ENCODE measurements at regions not wholly inside any gene's neighbourhood (a gene's known extent, or its start where the extent isn't known, plus 50 kb on each side); places are given as distances from the start of the nearest gene placed in this dataset.
"Not testable (repeated sequence)": the region's sequence is repeated elsewhere in the genome, so short reads cannot be mapped to it uniquely, and the experiment has no call there.

DNA sequence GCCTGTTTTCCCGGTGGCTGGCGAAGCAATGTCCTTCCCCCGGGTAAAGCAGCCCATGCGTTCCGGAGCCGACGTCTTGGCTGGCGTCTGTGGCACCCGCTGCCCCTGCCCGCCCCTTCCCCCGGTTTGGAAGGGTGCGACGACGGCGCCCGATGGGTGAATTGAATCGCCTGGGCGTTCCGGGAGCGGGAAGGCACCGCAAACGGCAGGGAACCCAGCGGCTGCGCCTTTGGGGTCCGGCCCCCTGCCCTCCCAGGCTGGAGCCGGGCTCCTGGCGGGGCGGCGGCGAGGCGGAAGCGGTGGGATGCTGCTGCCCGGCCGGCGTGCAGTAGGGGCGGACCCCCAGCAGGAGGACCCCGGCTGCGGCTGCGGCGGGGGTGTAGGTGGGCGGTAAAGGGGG, 123.6 kb upstream of the RHOU start:
- not testable (repeated sequence) for DNase-seq

DNA sequence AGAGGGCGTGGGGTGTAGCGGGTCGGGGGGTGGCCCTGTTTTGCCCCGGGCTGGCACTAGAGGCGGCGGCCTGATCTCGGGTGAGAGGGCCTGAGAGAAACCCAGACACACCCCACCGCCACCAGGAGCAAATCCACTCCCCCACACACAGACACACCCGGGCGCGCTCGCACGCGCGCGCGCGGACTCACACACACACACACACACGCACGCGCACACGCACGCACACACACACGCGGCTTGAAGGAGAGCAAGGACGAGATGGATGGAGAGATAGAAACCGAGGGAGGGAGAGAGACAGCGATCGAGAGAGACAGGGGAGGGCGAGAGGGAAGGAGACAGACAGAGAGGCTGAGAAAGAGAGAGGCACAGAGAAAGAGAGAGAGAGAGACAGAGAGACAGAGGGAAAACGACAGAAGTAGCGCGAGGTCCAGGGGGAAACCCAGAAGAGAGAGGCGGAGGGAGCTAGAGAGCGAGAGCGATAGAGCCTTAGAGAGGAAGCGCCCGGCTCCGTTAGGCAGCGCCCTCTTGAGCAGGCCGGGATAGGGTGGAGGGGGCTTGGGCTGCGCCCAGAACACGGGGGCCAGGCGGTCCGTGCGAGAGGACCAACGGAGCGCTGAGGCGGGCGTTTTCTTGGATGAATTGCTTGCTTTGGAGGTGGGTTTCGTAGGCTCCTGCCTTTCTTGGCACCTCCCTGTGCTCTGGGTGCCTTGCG, 113.1 kb upstream of the RHOU start:
- not testable (repeated sequence) for DNase-seq

DNA sequence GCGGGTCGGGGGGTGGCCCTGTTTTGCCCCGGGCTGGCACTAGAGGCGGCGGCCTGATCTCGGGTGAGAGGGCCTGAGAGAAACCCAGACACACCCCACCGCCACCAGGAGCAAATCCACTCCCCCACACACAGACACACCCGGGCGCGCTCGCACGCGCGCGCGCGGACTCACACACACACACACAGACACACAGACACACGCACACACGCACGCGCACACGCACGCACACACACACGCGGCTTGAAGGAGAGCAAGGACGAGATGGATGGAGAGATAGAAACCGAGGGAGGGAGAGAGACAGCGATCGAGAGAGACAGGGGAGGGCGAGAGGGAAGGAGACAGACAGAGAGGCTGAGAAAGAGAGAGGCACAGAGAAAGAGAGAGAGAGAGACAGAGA, 108.8 kb upstream of the RHOU start:
- not testable (repeated sequence) for DNase-seq

DNA sequence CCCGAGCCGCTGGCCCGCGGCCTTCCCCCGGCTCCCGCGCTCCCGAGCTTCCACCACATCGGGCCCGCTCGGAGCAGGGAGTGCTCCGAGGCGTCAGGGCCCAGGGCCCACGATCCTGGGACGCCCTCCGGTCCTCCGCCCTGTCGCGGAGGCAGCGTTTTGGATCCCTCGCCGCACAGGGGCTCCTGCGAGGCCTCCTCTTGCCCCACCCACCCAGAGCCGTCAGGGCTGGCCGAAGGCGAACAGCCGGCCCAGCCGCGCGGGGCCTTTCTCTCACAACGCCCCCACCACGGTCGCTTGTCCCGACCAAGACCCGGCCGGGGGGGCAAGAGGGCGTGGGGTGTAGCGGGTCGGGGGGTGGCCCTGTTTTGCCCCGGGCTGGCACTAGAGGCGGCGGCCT, 102.4 kb upstream of the RHOU start:
- not testable (repeated sequence) for DNase-seq

DNA sequence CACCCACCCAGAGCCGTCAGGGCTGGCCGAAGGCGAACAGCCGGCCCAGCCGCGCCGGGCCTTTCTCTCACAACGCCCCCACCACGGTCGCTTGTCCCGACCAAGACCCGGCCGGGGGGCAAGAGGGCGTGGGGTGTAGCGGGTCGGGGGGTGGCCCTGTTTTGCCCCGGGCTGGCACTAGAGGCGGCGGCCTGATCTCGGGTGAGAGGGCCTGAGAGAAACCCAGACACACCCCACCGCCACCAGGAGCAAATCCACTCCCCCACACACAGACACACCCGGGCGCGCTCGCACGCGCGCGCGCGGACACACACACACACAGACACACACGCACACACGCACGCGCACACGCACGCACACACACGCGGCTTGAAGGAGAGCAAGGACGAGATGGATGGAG, 100.0 kb upstream of the RHOU start:
- peak; percentile 18 for DNase-seq

DNA sequence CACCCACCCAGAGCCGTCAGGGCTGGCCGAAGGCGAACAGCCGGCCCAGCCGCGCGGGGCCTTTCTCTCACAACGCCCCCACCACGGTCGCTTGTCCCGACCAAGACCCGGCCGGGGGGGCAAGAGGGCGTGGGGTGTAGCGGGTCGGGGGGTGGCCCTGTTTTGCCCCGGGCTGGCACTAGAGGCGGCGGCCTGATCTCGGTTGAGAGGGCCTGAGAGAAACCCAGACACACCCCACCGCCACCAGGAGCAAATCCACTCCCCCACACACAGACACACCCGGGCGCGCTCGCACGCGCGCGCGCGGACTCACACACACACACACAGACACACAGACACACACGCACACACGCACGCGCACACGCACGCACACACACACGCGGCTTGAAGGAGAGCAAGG, 97.8 kb upstream of the RHOU start:
- DNase-seq = not testable (repeated sequence)

DNA sequence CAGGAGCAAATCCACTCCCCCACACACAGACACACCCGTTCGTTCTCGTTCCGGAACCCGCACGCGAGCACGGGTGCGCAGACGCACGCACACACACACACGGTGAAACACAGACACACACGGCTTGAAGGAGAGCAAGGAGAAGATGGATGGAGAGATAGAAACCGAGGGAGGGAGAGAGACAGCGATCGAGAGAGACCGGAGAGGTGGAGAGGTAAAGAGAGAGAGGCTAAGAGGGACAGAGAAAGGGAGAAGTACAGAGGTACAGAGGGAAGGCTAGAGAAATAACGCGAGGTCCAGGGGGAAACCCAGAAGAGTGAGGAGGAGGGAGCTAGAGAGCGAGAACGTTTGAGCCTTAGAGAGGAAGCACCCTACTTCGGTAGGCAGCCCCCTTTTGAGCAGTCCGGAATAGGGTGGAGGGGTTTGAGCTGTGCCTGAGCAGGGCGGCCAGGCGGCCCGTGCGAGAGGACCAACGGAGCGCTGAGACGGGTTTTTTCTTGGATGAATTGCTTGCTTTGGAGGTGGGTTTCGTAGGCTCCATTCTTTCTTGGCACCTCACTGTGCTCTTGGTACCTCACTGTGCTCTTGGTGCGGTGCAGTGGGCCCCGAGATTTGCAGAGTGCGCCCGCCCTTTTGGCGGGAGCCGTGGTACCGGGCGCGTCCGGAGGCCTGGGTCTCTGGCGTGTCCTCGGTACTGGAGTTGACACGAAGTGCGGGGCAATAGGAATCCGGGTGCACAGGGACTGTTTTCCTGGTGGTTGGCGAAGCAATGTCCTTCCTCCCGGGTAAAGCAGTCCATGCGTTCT, 88.4 kb upstream of the RHOU start:
- DNase-seq = peak; percentile 54

DNA sequence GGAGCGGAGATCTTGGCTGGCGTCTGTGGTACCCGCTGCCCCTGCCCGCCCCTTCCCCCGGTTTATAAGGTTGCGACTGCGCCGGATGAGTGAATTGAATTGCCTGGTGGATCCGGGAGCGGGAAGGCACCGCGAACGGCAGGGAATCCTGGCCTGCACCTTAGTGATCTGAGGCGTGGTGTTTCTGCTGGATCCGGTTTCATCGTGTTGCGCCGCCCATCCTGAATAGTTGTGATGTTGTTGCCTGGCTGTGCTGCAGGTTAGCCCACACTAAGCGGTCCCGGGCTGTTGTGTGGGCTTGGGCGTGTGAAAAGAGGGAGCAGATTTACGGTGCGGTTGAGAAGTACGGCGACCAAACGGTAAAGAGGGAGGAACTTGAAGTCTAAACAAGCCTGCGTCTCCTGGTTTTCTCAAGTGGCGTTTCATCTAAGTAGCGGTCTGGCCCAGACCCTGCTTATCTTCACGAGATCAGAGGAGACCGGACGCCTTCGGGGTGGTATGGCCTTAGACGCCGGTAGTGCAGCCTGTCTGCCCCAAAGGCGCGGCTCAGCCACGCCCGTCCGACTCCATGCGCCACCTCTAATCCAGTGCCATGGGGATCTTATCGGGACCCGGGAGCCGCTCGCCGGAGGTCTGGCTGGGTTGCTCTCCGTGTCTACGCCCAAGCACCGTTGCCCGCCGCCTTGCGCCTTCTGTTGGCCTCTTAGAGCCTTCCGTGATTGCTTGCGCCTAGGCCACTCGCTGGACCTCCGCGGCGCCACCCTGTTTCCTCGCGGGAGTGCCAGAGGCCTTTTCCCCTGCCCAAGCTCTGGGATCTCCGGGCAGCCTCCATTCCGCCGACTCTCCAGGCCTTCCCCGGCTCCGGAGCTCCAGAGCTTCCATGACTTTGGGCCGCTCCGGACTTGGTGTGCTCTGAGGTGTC, 87.5 kb upstream of the RHOU start:
- DNase-seq = peak; percentile 68

DNA sequence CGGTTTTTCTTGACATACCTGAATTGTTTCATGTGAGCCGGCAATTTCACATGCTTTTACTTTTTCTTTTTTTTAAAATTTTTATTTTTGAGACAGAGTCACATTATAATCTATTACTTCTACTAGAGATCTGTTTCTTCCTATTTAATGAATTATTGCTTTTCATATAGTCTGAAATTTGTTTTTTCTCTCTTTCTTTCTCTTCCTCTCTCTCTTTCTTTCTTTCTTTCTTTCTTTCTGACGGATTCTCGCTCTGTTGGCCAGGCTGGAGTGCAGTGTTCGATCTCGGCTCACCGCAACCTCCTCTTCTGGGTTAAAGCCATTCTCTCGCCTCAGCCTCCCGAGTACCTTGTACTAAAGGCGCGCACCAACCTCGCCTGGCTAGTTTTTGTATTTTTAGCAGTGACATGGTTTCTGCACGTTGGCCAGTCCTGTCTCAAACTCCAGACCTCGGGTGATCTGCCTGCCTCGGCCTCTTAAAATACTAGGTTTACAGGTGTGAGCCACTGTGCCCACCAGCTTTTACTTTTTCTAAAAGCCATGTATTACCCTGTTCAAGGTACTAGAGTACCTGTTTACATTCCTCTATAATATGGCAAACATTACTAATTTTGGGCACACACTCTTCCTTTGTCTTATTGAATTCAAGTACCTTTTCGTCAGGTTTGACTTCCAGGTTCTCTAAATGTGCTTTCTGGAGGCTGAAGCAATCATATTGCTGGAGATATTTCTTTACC, 86.5 kb upstream of the RHOU start:
- DNase-seq = no peak

DNA sequence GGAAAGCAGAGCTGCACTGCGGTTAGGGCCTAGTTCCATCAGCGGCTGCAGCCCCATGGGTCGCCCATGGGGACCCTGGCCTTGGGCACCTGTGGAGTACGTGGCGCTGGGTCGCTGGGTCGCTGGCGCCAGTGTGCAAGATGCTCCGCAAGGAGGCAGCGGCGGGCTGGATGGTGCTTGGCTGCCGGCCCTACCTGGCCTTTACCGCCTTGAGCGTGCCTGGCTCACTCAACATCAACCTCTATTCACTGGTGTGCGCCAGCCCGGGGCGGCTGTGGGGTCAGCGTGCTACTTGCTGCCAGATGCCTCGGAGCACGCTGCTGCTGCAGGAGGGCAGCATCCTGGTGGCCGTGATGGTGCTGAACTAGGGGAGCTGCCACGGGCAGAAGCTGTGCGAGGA, 85.1 kb upstream of the RHOU start:
- DNase-seq = no peak

DNA sequence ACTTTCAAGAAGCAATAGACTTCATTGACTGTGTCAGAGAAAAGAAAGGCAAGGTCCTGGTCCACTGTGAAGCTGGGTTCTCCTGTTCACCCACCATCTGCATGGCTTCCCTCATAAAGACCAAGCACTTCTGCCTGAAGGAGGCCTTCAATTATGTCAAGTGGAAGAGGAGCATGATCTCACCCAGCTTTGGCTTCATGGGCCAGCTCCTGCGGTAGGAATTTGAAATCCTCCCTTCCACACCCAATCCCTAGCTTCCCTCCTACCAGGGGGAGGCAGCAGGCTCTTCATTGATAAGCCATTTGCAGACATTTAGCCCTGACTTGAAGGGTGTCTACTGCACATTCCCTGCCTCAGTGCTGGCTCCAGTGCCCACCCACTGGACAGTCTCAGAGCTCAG, 84.3 kb upstream of the RHOU start:
- no peak for DNase-seq

DNA sequence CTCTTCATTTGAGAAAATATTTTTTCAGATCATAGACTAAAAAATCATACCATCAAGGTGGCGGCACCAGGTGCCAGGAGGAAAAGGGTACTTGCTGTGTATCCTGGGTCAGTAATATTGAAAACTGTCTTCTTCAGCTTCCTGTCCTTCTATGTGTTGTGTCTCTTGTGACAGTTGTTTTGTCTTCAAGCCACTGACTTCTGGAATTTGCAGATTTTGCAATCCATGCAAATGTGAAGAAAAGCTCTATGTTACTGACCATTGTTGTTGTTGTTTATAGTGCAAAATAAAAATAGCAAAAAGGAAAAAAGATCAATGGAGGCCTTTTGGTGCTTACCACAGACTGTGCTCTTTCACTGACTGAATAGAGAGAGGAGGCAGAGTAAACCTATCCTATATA, 83.2 kb upstream of the RHOU start:
- no peak for DNase-seq

DNA sequence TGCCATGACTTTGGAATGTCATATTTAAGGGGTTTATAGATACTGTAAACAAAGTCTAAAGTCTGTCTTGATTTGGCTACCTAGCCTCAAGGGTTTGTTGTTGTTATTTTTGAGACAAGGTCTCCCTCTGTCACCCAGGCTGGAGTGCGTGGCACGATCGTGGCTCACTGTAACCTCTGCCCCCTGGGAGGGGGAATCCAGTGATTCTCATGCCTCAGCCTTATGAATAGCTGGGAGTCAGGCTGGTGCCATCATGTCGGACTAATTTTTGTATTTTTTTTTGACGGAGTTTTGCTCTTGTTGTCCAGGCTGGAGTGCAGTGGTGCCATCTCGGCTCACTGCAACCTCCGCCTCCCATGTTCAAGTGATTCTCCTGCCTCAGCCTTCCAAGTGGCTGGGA, 82.2 kb upstream of the RHOU start:
- DNase-seq = not testable (repeated sequence)

DNA sequence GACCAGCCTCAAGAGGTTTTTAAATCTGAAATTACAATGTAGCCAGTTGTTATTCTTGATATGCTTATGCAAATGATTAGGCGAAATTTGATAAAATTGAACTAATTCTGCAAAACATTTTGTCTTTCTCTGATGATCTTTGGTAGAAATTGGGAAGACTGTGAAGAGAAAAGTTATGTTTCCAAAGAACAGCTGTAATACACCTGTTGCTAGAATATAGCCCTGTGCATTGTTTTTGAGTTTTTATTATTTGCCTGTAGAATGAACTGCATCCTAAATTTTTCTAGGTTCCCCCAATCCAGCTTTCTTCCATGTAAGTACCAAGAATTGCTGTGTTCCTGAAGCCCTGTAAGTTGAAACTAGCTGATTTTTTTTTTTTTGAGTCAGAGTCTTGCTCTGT, 81.5 kb upstream of the RHOU start:
- DNase-seq = no peak

DNA sequence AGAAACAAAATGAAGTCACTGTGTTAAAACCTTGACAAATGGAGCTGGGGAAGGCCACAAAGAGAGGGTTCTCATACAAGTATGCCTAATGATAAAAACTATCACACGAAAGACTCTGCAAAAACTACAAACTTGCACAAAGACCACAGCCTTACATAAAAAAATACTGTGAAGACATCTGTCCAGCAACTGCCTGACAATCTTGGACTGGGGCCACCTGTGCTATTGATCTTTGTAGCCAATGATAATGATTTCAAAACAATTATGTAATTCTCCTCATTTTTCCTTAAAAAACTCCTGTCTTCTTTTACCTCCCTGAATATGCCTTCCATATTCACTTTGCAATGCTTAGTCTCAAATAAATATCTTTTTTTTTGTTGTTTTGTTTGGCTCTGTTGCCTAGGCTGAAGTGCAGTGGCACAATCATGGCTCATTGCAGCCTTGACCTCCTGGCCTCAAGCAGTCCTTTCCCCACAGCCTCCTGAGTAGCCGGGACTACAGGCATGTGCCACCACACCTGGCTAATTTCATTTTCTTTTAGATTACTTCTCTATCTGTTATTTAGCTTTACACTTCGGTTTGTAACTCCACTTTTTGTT, 79.4 kb upstream of the RHOU start:
- DNase-seq = no peak

DNA sequence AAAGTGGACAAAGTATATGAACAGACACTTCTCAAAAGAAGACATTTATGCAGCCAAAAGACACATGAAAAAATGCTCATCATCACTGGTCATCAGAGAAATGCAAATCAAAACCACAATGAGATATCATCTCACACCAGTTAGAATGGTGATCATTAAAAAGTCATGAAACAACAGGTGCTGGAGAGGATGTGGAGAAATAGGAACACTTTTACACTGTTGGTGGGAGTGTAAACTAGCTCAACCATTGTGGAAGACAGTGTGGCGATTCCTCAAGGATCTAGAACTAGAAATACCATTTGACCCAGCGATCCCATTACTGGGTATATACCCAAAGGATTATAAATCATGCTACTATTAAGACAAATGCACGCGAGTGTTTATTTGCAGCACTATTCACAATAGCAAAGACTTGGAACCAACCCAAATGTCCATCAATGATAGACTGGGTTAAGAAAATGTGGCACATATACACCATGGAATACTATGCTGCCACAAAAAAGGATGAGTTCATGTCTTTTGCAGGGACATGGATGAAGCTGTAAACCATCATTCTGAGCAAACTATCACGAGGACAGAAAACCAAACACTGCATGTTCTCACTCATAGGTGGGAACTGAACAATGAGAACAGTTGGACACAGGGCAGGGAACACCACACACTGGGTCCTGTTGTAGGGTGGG, 73.1 kb upstream of the RHOU start:
- DNase-seq = not testable (repeated sequence)

DNA sequence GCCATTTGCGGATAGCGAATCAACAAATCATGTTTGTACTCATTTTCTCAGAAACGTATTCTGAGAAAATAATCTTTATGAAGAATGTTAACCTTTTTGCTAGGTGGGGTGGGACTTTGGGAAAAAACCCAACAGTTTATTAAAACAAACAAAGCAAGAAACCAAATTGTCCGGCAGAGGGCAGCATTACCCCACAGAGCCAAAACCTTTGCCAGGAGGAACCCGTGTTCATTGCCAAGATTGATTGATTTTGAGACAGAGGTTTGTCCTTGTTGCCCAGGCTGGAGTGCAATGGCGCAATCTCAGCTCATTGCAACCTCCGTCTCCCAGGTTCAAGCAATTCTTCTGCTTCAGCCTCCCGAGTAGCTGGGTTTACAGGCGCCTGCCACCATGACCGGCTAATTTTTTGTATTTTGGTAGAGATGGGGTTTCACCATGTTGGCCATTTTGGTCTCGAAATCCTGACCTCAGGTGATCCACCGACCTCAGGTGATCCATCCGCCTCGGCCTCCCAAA, 70.8 kb upstream of the RHOU start:
- DNase-seq = peak; percentile 64

DNA sequence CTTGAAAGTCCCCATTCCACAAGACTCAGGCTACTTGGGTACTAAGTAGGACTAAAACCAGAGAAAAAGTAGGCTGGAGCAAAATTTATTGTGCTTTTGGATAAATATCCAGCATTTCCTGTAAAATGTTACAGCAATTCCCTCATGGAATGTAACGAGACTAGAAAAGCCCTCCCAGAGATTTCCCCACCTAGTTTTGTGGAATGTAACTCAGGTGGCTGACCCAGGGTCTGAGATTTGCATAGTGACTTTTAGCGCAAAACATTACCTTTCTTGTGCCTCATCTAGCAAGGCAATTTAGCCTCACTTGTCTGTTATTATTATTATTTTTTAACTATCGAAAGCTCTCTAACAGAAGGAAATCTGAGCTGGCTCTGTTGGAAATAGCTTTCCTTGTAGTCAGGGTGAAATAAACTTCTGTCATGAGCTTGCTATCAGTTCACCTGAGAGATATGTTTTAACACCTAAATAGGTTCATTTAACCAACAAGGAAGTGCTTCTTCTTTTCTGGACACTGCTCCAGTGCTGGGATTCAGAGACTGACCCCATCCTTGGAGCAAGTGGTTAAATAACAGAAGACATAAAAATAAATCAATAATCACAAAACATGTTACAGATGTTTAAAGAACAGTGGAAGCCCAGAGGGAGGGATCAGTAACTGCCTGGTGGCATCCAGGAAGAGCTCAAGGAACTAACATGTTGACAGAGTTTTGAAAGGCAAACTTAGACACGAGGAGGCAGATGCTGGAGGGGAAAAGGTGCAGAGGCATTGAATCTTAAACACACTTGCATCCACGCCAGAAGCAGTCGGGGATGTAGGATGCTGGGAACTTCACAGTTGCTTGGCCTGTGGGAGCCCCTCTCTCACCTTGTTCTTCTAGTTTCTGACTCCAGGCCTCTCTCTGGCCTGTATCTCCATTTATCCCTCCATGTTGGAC, 68.3 kb upstream of the RHOU start:
- no peak for DNase-seq

DNA sequence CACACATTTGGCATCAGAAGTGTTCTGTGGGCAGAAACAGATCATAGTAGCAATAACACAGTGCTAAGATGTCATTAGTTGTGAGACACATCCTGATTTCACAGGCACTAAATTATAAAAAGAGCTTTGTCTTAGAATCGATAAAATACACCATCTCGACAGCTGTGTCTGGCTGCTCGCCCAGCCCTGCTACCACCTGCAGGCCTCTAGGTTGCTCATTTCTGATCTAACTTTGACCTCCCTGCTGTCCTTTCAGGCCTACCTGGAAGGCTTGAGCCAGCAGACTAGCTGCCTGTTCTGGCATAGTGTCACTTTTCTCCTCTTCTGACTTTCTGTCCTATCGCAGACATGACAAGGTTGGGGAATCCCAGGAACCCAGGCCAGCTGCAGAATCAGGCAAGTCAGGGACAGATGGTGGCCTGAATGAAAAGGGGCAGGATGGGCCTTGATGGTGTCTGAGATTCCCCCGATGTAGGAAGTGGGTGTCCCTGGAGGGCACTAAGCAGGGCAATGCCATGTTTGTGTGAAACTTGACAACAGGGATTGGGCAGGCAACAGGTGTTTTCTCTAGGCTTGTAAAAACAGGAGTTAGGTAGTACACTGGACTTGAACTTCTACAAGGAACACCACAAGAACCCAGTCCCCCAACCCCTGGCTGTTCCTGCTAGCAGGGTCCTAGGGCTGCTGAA, 66.6 kb upstream of the RHOU start:
- no peak for DNase-seq

DNA sequence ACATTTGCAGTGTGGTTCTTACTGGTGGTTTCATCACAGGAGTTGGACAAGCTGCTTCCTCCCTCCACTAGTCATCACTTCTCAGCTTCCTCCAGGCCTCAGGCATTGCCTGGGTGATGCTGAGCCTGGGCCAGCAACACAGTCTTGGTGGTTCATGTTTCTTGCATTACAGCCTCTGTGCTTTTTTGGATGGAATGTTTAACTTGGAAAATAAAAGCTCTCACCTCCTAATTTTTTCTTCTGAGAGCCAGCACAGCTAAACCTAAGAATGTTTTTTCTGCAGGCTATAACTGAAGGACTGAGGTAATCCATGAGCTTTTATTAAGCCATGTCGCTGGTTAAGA, 66.1 kb upstream of the RHOU start:
- DNase-seq = peak; percentile 54

Data from fibroblast of skin of right quadriceps (primary cell).